Activated CD4-positive, alpha-beta T cell treated with anti-CD3 and anti-CD28 coated beads, Interleukin-2, Interleukin-4, amounts not matched to agents 100 ng/mL and 50 ng/mL, durations not matched to agents 16 hours and 8 hours (primary cell): ENCODE measurements at regions not wholly inside any gene's neighbourhood (a gene's known extent, or its start where the extent isn't known, plus 50 kb on each side); places are given as distances from the start of the nearest gene placed in this dataset.

Source experiments
- DNase-seq: peaks from one replicate; pipeline ENCODE4 v3.0.0-alpha.2; 2020; ENCODE audit warnings: low spot score

- DNase-seq: no peak
Observed at GRCh38 chr21:28459193-28459592, 533.5 kb downstream of the LTN1 start.

- no peak for DNase-seq
Observed at GRCh38 chr21:28458446-28458845, 534.2 kb downstream of the LTN1 start.

- DNase-seq: no peak
Observed at GRCh38 chr21:28455253-28455600, 537.5 kb downstream of the LTN1 start.

- no peak for DNase-seq
Observed at GRCh38 chr21:28454564-28455252, 538.0 kb downstream of the LTN1 start.

DNA sequence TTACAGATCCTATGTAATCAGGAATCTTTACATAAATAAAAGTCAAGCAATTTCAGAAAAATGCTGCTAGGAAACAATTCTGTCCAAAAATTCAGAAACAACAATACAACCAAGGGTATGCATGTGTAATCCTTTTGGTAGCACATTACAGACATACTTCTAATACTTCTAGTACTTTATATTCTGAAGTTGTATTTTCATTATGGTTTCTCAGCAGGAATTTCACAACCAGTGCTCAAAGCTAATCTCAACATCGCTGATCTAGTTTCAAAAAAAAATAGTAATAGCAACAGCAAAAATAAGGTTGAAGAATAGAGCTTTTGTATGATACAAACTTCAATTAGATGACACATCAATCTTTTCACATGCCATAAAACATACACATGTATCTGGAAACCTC lies 545.2 kb downstream of the LTN1 start:
- no peak for DNase-seq

DNA sequence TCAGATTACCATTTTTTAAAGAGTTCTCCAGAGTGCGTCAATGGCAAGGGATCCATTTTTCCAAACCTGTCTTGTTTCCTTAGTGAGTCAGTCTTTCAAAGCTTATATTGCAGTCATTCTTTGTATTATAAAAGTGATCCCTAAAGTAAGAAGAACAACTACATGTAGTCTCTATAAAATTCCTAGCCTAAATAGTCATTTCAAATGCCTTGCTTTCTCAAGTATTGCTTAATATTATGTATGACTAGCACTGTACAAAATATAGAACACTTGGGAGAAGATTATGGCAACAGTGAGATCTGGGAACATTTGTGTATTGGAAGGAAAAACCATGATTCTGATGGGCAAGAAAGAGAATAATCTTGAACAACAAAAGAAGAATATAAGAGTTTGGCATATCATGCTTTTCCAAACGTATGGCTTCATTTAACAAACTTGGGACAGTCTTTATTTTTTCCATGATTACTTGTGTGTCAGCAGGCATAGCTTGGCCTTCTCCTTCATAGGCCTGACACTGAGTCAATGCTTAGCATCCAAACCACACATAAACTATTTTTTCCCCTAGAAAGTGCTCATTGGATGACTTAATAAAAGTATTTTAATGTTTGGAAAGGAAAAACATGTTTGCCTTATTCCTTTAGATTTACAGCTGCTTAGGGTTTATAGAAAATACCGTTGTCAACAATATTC lies 547.4 kb downstream of the LTN1 start:
- no peak for DNase-seq

DNA sequence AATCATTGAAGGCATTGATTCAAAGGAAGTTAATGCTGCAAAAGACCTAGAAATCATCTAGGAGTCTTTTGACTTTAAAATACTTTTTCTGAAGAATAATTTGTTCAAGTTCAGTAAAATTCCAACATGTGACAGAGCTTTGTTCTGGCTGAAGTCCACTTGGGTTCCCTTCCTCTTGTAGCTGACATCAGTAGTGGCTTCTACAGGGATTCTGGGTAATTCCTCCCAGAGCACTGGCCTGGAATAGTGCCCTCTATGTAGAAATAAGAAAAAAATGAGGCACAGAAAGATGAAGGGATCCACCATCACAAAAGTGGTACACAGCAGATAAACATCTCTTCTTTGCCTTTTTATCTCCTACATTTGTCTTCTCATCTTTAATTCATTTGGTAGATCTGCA lies 548.1 kb downstream of the LTN1 start:
- no peak for DNase-seq

GRCh38 chr21:28444111-28444510 lies 548.6 kb downstream of the LTN1 start:
- no peak for DNase-seq

DNA sequence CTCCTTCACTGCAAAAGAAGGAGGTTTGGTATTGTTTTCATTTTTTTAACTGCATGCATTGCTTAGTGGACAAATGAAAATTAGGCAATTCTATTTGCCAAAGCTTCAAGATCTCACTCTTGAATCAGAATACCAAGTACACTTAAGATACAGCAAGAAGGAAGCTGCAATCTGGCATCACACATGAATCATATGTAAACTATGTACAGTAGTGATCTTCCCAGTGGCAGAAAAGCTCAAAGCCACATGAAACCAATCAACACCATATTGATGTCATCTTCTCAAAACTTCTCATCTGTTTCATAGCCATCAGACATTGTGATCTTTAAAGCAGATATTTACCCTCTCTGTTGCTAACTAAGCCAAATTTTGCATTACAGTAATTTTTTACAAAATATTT lies 550.1 kb downstream of the LTN1 start:
- no peak for DNase-seq

GRCh38 chr21:28442085-28442484 lies 550.6 kb downstream of the LTN1 start:
- no peak for DNase-seq

DNA sequence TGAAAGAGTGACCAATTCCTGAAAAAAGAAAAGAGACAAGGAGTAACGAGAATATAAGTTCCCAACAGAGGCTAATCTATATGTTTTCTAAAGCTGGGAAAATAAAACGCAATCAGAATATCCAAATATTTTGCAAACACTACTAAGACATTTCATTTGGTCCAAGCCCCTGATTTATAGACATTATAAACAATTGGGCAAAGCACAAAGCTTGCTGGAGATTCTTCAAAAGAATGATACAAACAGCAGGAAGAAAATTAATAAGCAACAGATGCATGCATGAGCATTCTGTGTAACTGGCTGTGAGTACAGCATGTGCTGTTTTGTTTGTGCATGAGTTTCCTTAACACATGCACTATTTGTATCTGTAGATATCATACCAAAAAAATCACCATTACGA lies 552.9 kb downstream of the LTN1 start:
- no peak for DNase-seq

DNA sequence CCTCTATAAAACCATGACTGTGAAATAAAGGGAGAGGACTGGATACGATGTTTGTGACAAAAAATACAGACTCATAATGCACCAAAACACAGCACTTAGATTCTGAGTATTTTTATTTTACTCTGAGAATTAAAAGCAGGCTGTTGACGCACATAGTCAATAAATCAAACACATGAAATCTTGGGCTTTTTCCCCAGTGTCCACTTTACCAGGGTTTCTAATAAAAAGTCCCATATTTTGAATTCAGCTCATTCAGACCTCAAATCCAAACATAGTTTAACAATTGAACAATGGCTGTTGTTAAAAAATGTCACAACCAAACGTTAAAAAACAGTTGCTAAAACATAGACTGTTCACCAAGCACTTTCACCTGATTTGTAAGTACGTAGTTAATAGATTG lies 553.4 kb downstream of the LTN1 start:
- DNase-seq: no peak

DNA sequence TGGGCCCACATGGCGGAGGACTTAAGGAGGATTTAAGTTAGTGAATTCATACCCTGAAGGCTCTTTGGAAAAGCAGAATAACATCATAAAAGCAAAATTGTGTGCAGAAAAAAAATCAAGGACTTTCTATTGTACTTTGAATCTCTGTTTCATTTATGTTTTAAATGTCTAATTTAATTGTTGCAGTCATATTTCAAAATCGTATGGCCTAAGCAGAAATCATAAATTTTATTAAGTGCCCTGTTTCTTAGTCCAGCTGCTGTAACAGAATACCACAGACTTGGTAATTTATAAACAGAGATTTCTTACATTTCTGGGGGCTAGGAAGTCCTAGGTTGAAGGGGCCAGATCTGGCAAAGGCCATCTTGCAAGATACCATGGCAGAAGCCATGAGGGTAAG lies 555.6 kb downstream of the LTN1 start:
- DNase-seq: no peak

DNA sequence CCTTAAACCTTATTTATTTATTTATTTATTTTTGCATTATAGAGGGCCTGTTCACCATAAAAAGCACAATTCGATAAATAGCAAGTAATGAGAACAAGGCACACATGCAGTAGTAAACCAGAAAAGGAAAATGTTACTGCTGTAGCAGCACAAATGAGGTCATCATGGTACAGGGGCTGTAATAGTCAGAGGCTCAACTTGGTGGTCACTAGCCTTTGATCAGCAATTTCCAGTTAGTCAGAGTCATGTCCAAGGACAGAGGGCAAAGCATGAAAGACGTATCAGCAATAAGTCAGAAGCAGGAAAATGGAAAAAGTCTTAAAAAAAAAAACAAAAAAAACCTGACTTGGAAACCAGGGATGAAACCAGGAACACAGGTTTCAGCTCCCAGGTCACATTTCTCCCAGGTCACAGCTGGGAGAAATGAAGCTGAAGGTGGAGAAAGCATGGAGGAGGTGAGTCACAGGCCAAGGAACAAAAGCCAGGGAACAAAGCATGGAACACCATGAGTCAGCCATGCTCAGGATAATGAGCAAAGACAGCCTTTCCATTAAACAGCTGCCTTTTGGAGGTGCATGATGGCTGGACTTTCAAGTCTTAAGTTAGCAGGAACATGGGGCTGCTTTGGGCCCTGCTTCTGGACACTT lies 556.3 kb downstream of the LTN1 start:
- no peak for DNase-seq

DNA sequence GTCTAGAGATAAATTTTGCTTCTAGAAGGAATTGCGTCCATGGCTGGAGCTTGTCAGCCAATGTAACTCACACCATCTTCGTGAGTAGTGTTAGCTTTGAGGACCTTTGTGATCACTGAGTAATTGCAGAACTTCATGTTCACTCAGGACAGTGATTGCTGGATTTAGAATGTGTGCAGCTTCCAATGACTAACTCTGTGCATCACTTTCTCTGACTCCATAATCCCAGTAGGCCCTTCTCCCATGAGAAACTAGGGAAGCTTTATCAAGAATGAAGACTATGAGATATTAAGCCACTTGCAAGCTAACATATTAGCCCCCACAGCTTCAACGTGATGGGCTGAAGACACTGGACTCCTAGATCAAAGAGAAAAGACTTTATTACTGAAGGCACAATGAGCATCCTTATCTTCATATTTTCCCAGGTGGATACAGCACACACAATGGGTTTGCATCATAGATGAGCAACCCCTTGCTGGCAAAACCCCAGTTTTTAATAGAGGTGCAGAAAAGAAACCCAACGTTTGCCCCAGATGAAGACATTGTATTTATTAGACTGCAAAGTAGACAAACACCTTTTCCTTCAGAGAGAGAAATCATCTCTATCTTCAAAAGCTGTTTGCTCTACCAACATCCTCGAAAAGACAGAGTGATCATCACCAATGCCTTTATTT lies 561.0 kb downstream of the LTN1 start:
- DNase-seq: no peak

- no peak for DNase-seq
Observed at GRCh38 chr21:28431022-28431421, 561.7 kb downstream of the LTN1 start.

DNA sequence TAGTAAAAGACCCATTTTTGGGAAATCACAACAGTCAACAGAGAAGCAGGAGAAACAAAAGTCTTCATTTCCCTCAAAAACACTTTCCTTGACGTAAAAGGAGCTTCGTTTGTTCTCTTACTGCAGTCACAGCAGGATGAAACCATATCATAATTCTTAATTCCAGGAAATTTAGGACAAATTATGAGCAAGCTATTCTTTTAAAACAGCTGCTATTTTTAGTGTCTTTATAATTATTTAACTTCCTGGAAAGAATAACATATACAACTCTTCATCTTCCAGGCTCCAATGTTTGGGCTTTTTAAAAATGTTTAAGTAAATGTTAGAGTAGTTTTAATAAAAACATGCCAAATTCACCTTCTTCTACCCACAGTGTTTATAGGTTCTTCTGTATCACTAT lies 563.5 kb downstream of the LTN1 start:
- no peak for DNase-seq

DNA sequence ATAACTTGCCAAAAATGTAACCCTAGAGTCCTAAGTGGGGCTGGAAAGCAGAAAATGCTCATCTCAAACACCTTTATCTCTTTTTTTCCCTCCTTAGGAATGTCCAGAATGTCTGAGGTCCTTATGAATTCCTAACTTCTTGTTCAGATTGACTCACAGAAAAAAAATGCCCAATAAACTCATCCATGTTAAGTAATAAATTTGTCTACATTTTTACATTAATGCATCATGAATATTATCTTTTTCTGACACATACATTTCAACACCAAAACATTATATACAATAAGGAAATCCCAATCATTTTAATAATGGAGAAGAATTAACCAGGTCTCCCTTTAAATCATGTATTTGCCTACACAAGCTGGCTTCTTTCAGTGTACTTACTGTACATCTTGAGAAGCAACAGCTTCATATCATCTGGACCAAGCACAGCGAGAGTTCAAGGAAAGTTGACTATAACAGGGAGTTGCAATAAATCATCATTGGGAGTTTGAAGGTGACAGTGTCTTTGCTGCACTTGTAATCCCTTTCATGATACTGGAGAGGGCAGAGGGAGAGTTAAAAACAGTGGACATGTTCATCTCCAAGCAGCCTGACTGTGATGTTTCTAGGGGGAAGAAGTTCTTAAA lies 565.2 kb downstream of the LTN1 start:
- no peak for DNase-seq

GRCh38 chr21:28426545-28426944 lies 566.1 kb downstream of the LTN1 start:
- DNase-seq: no peak

DNA sequence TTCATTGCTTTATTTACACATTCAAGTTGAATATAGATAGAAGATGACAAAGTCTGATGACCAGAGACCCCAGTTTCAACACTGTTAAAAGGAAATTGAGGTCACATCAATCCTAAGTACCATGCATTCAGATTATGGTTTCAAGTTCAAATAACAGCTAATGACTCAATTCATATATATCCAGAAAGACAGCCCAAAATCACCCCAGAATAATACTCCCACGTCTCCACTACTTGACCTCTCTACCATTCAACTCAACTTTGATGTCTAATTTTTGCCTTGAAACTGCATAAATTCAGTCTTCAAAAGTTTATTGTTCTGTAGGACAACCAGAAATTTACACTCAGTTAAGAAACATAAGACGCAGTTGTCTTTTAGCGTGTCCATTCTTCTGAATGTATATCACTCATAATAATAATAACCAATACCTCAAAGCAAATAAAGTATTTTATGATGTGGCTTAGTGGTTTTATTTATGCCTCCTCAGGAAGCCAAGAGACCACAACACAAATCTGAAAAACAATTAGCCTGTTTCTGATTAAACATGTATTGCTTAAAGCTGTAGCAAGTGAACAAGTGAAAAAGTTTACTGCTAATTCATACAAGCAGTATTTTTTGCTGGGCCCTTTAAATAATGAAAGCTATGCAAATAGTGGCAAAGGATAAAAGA lies 569.0 kb downstream of the LTN1 start:
- no peak for DNase-seq

GRCh38 chr21:28421716-28422524 lies 570.8 kb downstream of the LTN1 start:
- no peak for DNase-seq
